HEK293 (cell line): ENCODE measurements at regions not wholly inside any gene's neighbourhood (a gene's known extent, or its start where the extent isn't known, plus 50 kb on each side); places are given as distances from the start of the nearest gene placed in this dataset.

Experiments
- CTCF ChIA-PET: fragments of 350-600 bp; formaldehyde crosslinking; extraction: SDS; loops from one replicate; lab custom pipeline; 2021; ENCODE audit warnings: antibody characterized with exemption; lab: Yijun Ruan, JAX
- POLR2A ChIA-PET: fragments of 300-600 bp; formaldehyde crosslinking; extraction: SDS; loops from one replicate; lab custom pipeline; 2020; ENCODE audit warnings: antibody characterized with exemption, inconsistent platforms; lab: Yijun Ruan, JAX
- H3K27ac ChIP-seq: fragments of 200-500 bp; sonication (Bioruptor generic); 2 replicates; pipeline ENCODE4 v1.5.1; 2014; ENCODE audit warnings: low read depth, low read length, control low read depth, inconsistent platforms; ENCODE audit errors: extremely low read depth
- H3K36me3 ChIP-seq, 2 experiments: fragments of 200-500 bp in 1 of 2; sonication (Bioruptor generic) in 1 of 2; 1 replicate in 1 of 2; 2 replicates in 1 of 2; pipeline ENCODE4 v1.5.1; 2014 to 2017; ENCODE audit warnings: inconsistent platforms in 2 of 2, low read length in 2 of 2; ENCODE audit not compliant: control insufficient read depth in 2 of 2, insufficient read depth in 1 of 2
- H3K4me1 ChIP-seq: fragments of 200-500 bp; sonication (Bioruptor generic); 2 replicates; pipeline ENCODE4 v1.5.1; 2014; ENCODE audit warnings: mild to moderate bottlenecking, low read length, inconsistent platforms; ENCODE audit not compliant: control insufficient read depth, insufficient read depth
- H3K4me3 ChIP-seq: 2 replicates; pipeline ENCODE4 v1.5.1; 2011; ENCODE audit warnings: low read depth, mild to moderate bottlenecking, control low read depth, low read length, moderate library complexity
- H3K9me3 ChIP-seq: fragments of 200-500 bp; sonication (Bioruptor generic); 2 replicates; pipeline ENCODE4 v1.5.1; 2014; ENCODE audit warnings: low read depth, low read length, inconsistent platforms; ENCODE audit not compliant: control insufficient read depth, insufficient read depth
- BCL6B ChIP-seq: fragments of 450-650 bp; formaldehyde crosslinking; IDR thresholded peaks from 2 replicates; pipeline ENCODE4 v1.5.1; 2017; ENCODE audit warnings: missing biosample characterization, missing genetic modification characterization
- ELK4 ChIP-seq: IDR thresholded peaks from 2 replicates; pipeline ENCODE4 v1.6.1; 2011; ENCODE audit warnings: mild to moderate bottlenecking, low read depth, low read length, borderline replicate concordance
- HOXD13 ChIP-seq: sonication (generic); formaldehyde crosslinking; IDR thresholded peaks from 2 replicates; pipeline ENCODE4 v1.8.0; 2022; ENCODE audit warnings: missing genetic modification reagents, borderline replicate concordance
- INSM2 ChIP-seq: fragments of 450-650 bp; formaldehyde crosslinking; IDR thresholded peaks from 2 replicates; pipeline ENCODE4 v1.5.1; 2016; ENCODE audit warnings: missing biosample characterization, missing genetic modification characterization
- KLF8 ChIP-seq: fragments of 450-650 bp; formaldehyde crosslinking; IDR thresholded peaks from 2 replicates; pipeline ENCODE4 v1.5.1; 2016; ENCODE audit warnings: missing biosample characterization, missing genetic modification characterization
- RBAK ChIP-seq: fragments of 450-650 bp; formaldehyde crosslinking; IDR thresholded peaks from 2 replicates; pipeline ENCODE4 v1.5.1; 2016; ENCODE audit warnings: missing biosample characterization, missing genetic modification characterization
- SCRT2 ChIP-seq: fragments of 450-650 bp; formaldehyde crosslinking; IDR thresholded peaks from 2 replicates; pipeline ENCODE4 v1.5.1; 2016; ENCODE audit warnings: missing biosample characterization, missing genetic modification characterization
- SETDB1 ChIP-seq: IDR thresholded peaks from one replicate; pipeline ENCODE4 v1.6.1; 2017; ENCODE audit warnings: mild to moderate bottlenecking, low read length, moderate library complexity, mixed read lengths; ENCODE audit not compliant: insufficient read length
- WT1 ChIP-seq: fragments of 450-650 bp; formaldehyde crosslinking; IDR thresholded peaks from 2 replicates; pipeline ENCODE4 v1.5.1; 2016; ENCODE audit warnings: missing biosample characterization, missing genetic modification characterization
- ZNF174 ChIP-seq: fragments of 450-650 bp; formaldehyde crosslinking; IDR thresholded peaks from 2 replicates; pipeline ENCODE4 v1.5.0; 2017; ENCODE audit warnings: missing biosample characterization, mild to moderate bottlenecking, missing genetic modification characterization
- ZNF175 ChIP-seq: fragments of 450-650 bp; formaldehyde crosslinking; IDR thresholded peaks from 2 replicates; pipeline ENCODE4 v1.5.1; 2016; ENCODE audit warnings: missing biosample characterization, missing genetic modification characterization
- ZNF2 ChIP-seq: fragments of 450-650 bp; formaldehyde crosslinking; IDR thresholded peaks from 2 replicates; pipeline ENCODE4 v1.5.1; 2016; ENCODE audit warnings: missing biosample characterization, missing genetic modification characterization
- ZNF221 ChIP-seq: fragments of 450-650 bp; formaldehyde crosslinking; IDR thresholded peaks from 2 replicates; pipeline ENCODE4 v1.5.1; 2017; ENCODE audit warnings: missing biosample characterization, missing genetic modification characterization, borderline replicate concordance
- ZNF324 ChIP-seq: fragments of 450-650 bp; formaldehyde crosslinking; IDR thresholded peaks from 2 replicates; pipeline ENCODE4 v1.5.1; 2016; ENCODE audit warnings: missing biosample characterization, missing genetic modification characterization
- ZNF555 ChIP-seq: fragments of 450-650 bp; formaldehyde crosslinking; conservative IDR thresholded peaks from 2 replicates; pipeline ENCODE4 v1.5.1; 2017; ENCODE audit warnings: missing biosample characterization, mild to moderate bottlenecking, missing genetic modification characterization, inconsistent platforms
- ZNF561 ChIP-seq: fragments of 450-650 bp; IDR thresholded peaks from 2 replicates; pipeline ENCODE4 v1.5.1; 2018; ENCODE audit warnings: missing biosample characterization, missing genetic modification characterization, borderline replicate concordance
- ZNF585B ChIP-seq: fragments of 450-650 bp; formaldehyde crosslinking; IDR thresholded peaks from 2 replicates; pipeline ENCODE4 v1.5.1; 2016; ENCODE audit warnings: missing biosample characterization, missing genetic modification characterization
- ZNF600 ChIP-seq: fragments of 450-650 bp; formaldehyde crosslinking; IDR thresholded peaks from 2 replicates; pipeline ENCODE4 v1.5.1; 2016; ENCODE audit warnings: missing biosample characterization, missing genetic modification characterization
- ZNF621 ChIP-seq: fragments of 450-650 bp; formaldehyde crosslinking; IDR thresholded peaks from 2 replicates; pipeline ENCODE4 v1.5.1; 2017; ENCODE audit warnings: missing biosample characterization, missing genetic modification characterization
- ZNF792 ChIP-seq: fragments of 450-650 bp; formaldehyde crosslinking; IDR thresholded peaks from 2 replicates; pipeline ENCODE4 v1.5.1; 2016; ENCODE audit warnings: missing biosample characterization, missing genetic modification characterization
- ZSCAN16 ChIP-seq: fragments of 450-650 bp; formaldehyde crosslinking; IDR thresholded peaks from 2 replicates; pipeline ENCODE4 v1.5.1; 2016; ENCODE audit warnings: missing biosample characterization, missing genetic modification characterization
- ZSCAN23 ChIP-seq: fragments of 450-650 bp; formaldehyde crosslinking; IDR thresholded peaks from 2 replicates; pipeline ENCODE4 v1.5.1; 2016; ENCODE audit warnings: missing biosample characterization, missing genetic modification characterization
- ZSCAN30 ChIP-seq: fragments of 450-650 bp; IDR thresholded peaks from 2 replicates; pipeline ENCODE4 v1.5.1; 2018; ENCODE audit warnings: missing biosample characterization, mild to moderate bottlenecking, missing genetic modification characterization, moderate library complexity
- TF ChIP-seq, protein P1 (sequence below): fragments of 450-650 bp; formaldehyde crosslinking; IDR thresholded peaks from 2 replicates; pipeline ENCODE4 v1.5.1; 2016; ENCODE audit warnings: missing biosample characterization, missing genetic modification characterization
- TF ChIP-seq, protein P2 (sequence below): fragments of 450-650 bp; formaldehyde crosslinking; IDR thresholded peaks from 2 replicates; pipeline ENCODE4 v1.5.1; 2016; ENCODE audit warnings: missing biosample characterization, missing genetic modification characterization
- TF ChIP-seq, protein P3 (sequence below): fragments of 450-650 bp; formaldehyde crosslinking; IDR thresholded peaks from 2 replicates; pipeline ENCODE4 v1.5.1; 2016; ENCODE audit warnings: missing biosample characterization, missing genetic modification characterization

- no peaks in the 10 kb centered on the region for H3K9me3 ChIP-seq
- POLR2A ChIA-PET, result no interaction called here
These were observed 99.6 kb downstream of the FAM53A start for GRCh38 chr4:1584498-1584897.

GRCh38 chr4:1583859-1584258 lies 100.3 kb downstream of the FAM53A start:
- no peaks in the 10 kb centered on the region for H3K9me3 ChIP-seq
- H3K4me3 ChIP-seq, result no peak overlapping the region
- H3K27ac ChIP-seq, result no peak overlapping the region
- H3K4me1 ChIP-seq, result no peaks in the 10 kb centered on the region
- ChIA-PET POLR2A (no interaction called here), CTCF (no interaction called here)
- no peaks in the 10 kb centered on the region for H3K36me3 ChIP-seq
- TF ChIP-seq, protein P1, sequence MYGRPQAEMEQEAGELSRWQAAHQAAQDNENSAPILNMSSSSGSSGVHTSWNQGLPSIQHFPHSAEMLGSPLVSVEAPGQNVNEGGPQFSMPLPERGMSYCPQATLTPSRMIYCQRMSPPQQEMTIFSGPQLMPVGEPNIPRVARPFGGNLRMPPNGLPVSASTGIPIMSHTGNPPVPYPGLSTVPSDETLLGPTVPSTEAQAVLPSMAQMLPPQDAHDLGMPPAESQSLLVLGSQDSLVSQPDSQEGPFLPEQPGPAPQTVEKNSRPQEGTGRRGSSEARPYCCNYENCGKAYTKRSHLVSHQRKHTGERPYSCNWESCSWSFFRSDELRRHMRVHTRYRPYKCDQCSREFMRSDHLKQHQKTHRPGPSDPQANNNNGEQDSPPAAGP, result no peak
- no peak for TF ChIP-seq RBAK (tag by site-specific recombination)
- TF ChIP-seq ZNF792 (tag by site-specific recombination), result no peak
- TF ChIP-seq ZNF585B (tag by site-specific recombination), result no peak
- no peak for TF ChIP-seq ZNF600 (tag by site-specific recombination)
- TF ChIP-seq, protein P2, sequence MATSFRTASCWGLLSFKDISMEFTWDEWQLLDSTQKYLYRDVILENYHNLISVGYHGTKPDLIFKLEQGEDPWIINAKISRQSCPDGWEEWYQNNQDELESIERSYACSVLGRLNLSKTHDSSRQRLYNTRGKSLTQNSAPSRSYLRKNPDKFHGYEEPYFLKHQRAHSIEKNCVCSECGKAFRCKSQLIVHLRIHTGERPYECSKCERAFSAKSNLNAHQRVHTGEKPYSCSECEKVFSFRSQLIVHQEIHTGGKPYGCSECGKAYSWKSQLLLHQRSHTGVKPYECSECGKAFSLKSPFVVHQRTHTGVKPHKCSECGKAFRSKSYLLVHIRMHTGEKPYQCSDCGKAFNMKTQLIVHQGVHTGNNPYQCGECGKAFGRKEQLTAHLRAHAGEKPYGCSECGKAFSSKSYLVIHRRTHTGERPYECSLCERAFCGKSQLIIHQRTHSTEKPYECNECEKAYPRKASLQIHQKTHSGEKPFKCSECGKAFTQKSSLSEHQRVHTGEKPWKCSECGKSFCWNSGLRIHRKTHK (tag by site-specific recombination), result no peak
- TF ChIP-seq SETDB1, result no peak
- TF ChIP-seq HOXD13 (CRISPR knock-in tag), result no peak
- TF ChIP-seq KLF8 (tag by site-specific recombination), result no peak

More at GRCh38 chr4:1584498-1584897, 99.6 kb downstream of the FAM53A start:
- no peaks in the 10 kb centered on the region for H3K36me3 ChIP-seq
- no peak overlapping the region for H3K27ac ChIP-seq
- H3K4me3 ChIP-seq, result no peak overlapping the region
- no peak for TF ChIP-seq ZNF621
- TF ChIP-seq ZSCAN30 (tag by site-specific recombination), result no peak
- no peak for TF ChIP-seq ZSCAN16
- TF ChIP-seq ZNF561 (tag by site-specific recombination), result no peak
- TF ChIP-seq ZNF324 (tag by site-specific recombination), result no peak
- TF ChIP-seq BCL6B (tag by site-specific recombination), result no peak
- TF ChIP-seq SCRT2 (tag by site-specific recombination), result no peak
- TF ChIP-seq ZNF2 (tag by site-specific recombination), result no peak
- TF ChIP-seq ZNF555 (tag by site-specific recombination), result no peak
- TF ChIP-seq ZNF792 (tag by site-specific recombination), result no peak
- no peak for TF ChIP-seq RBAK (tag by site-specific recombination)
- TF ChIP-seq WT1 (tag by site-specific recombination), result no peak
- TF ChIP-seq, protein P3, sequence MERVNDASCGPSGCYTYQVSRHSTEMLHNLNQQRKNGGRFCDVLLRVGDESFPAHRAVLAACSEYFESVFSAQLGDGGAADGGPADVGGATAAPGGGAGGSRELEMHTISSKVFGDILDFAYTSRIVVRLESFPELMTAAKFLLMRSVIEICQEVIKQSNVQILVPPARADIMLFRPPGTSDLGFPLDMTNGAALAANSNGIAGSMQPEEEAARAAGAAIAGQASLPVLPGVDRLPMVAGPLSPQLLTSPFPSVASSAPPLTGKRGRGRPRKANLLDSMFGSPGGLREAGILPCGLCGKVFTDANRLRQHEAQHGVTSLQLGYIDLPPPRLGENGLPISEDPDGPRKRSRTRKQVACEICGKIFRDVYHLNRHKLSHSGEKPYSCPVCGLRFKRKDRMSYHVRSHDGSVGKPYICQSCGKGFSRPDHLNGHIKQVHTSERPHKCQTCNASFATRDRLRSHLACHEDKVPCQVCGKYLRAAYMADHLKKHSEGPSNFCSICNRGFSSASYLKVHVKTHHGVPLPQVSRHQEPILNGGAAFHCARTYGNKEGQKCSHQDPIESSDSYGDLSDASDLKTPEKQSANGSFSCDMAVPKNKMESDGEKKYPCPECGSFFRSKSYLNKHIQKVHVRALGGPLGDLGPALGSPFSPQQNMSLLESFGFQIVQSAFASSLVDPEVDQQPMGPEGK (tag by site-specific recombination), result no peak
- TF ChIP-seq ZNF175 (tag by site-specific recombination), result no peak
- TF ChIP-seq, protein P1, result no peak
- no peak for TF ChIP-seq ZNF221
- TF ChIP-seq ZSCAN23, result no peak
- TF ChIP-seq ZNF174, result no peak
- no peak for TF ChIP-seq ELK4
- no peak for TF ChIP-seq INSM2 (tag by site-specific recombination)
- CTCF ChIA-PET, result no interaction called here
- H3K4me1 ChIP-seq, result no peaks in the 10 kb centered on the region
